Lower leg skin (tissue), 3 donors: ENCODE measurements at regions not wholly inside any gene's neighbourhood (a gene's known extent, or its start where the extent isn't known, plus 50 kb on each side); places are given as distances from the start of the nearest gene placed in this dataset.

ENCODE experiments used
- CTCF ChIP-seq, 3 donors: fragments of 450-650 bp; IDR thresholded peaks; one replicate each; pipeline ENCODE4 v1.5.1; 2016; ENCODE audit warnings: antibody characterized with exemption in 3 of 3, mild to moderate bottlenecking in 3 of 3, moderate library complexity in 2 of 3
- POLR2A ChIP-seq, 2 donors: fragments of 450-650 bp; IDR thresholded peaks; one replicate each; pipeline ENCODE4 v1.6.1; 2016 to 2017; ENCODE audit warnings: antibody characterized with exemption in 2 of 2, mild to moderate bottlenecking in 1 of 2, moderate library complexity in 1 of 2

- no peak for TF ChIP-seq CTCF (IDR thresholded peaks at IDR 0.05)
- no peak for TF ChIP-seq POLR2A (IDR thresholded peaks at IDR 0.05)
Observed at GRCh38 chr6:150494241-150494640, 105.4 kb upstream of the PLEKHG1 start.
